Aorta (tissue), 5 donors: ENCODE measurements at regions not wholly inside any gene's neighbourhood (a gene's known extent, or its start where the extent isn't known, plus 50 kb on each side); places are given as distances from the start of the nearest gene placed in this dataset.

Experiments used
- ATAC-seq: fragments of 200-7000 bp; cut with Tn5 transposase; one replicate; pipeline ENCODE4 v1.9.1; 2022; ENCODE audit warnings: moderate library complexity; ENCODE audit not compliant: low FRiP score
- DNase-seq, 2 donors: peaks; one replicate each; pipeline ENCODE4 v3.0.0-alpha.2; 2020
- H3K27ac ChIP-seq, 2 donors: one replicate each; pipeline ENCODE4 v1.5.1; 2013; ENCODE audit warnings: low read length in 2 of 2, mild to moderate bottlenecking in 2 of 2, moderate library complexity in 2 of 2, control low read depth in 1 of 2, inconsistent platforms in 1 of 2, low read depth in 1 of 2
- H3K27me3 ChIP-seq, 2 donors: one replicate each; pipeline ENCODE4 v1.6.1; 2013; ENCODE audit warnings: control low read depth in 1 of 2, low read length in 1 of 2, mild to moderate bottlenecking in 1 of 2, moderate library complexity in 1 of 2; ENCODE audit not compliant: insufficient read depth in 2 of 2, control insufficient read depth in 1 of 2
- H3K36me3 ChIP-seq, 2 donors: one replicate each; pipeline ENCODE4 v1.6.1; 2013; ENCODE audit warnings: control low read depth in 1 of 2, low read length in 1 of 2, mild to moderate bottlenecking in 1 of 2; ENCODE audit not compliant: insufficient read depth in 2 of 2, control insufficient read depth in 1 of 2
- H3K4me1 ChIP-seq, 2 donors: one replicate each; pipeline ENCODE4 v1.6.1; 2013; ENCODE audit warnings: low read length in 2 of 2, control low read depth in 1 of 2, mild to moderate bottlenecking in 1 of 2, moderate library complexity in 1 of 2; ENCODE audit not compliant: insufficient read depth in 2 of 2, control insufficient read depth in 1 of 2
- H3K4me3 ChIP-seq, 2 donors: one replicate each; pipeline ENCODE4 v1.5.1; 2013; ENCODE audit warnings: low read length in 2 of 2, control low read depth in 1 of 2, mild to moderate bottlenecking in 1 of 2
- H3K9me3 ChIP-seq: one replicate; pipeline ENCODE4 v1.6.1; 2013; ENCODE audit warnings: mild to moderate bottlenecking, low read length; ENCODE audit not compliant: control insufficient read depth
- WGBS, 2 donors: extraction: QIAGEN DNeasy Blood & Tissue Kit; methylation state at CpG; one replicate each; pipeline ENCODE4 v1.1.7; 2013; 5-methylcytosine and 5-hydroxymethylcytosine counted together
- intact Hi-C, 2 donors: fragments of 100-400 bp; cut with DNase I; formaldehyde crosslinking; loops; one replicate each; pipeline versions ENCODE4 v1.14.2 to v1.15.0; 2022
- donor health status: healthy with polysubstance abuse.
- donor health status: Bipolar disorder and iron deficiency.
- donor health status: DM: no; HTN: no; CAD: no.
- donor health status: DM: no; HTN: no; CAD: no.
- donor health status: DM: yes; HTN: yes; CAD: no.

DNA sequence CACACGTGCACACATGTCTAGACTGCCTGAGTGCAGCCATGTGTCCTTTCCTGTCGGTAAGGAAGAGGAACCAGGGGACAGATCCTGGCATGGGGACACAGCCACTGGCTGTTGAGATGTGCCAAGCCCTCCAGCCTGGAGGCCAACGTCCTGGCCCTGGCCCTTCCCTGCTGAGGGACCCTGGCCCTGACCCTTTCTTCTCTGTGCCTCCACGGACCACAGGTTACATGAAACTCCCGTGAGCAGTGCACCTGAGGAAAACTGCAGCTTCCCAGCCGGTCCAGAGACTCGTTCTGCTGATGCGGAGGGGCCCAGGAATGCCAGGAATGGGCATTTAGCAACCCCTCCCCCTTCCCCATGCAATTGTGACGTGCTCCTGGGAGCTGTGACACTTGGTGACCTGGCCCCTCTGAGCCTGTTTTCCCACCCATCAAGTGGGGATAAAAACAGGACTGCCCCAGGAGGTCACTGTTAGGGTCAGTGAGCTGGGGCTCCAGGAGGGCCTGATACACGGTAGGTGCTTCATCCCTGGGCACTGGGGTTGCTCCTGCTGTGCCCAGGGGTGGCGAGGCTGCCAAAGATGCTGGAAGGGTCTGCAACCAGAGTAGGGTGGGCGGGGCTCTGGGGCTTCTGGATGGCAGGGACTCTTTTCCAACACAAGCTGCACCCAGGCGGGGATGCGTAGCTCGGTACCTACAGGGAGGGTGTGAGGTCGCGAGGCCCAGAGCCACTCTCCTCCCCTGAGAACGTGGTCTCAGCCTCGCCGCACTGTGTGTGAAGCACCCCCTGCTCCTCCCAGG lies 151.5 kb downstream of the C9orf50 start:
- intact Hi-C loops, result no loop called here
- Histone ChIP-seq H3K36me3 (no peaks in the 10 kb centered on the region), H3K9me3 (no peaks in the 10 kb centered on the region), H3K4me1 (no peaks in the 10 kb centered on the region), H3K4me3 (no peak overlapping the region), H3K27me3 (no peaks in the 10 kb centered on the region), H3K27ac (no peak overlapping the region)
- ATAC-seq (no peak), DNase-seq (no peak)
- 70 to 71% methylated on average over 19 to 20 of the region's 20 CpGs for WGBS, 2 donors

GRCh38 chr9:129467739-129468666 lies 152.9 kb downstream of the C9orf50 start:
- H3K9me3 ChIP-seq, result no peaks in the 10 kb centered on the region
- H3K36me3 ChIP-seq, result no peaks in the 10 kb centered on the region
- no peak overlapping the region for H3K27ac ChIP-seq
- WGBS, 2 donors, result 90 to 92% methylated on average over 19 of the region's 19 CpGs
- H3K4me3 ChIP-seq, result no peak overlapping the region
- ATAC-seq (no peak), DNase-seq (no peak)
- no peaks in the 10 kb centered on the region for H3K4me1 ChIP-seq
- no peaks in the 10 kb centered on the region for H3K27me3 ChIP-seq
- intact Hi-C loops, result no loop called here

GRCh38 chr9:129467004-129467588 lies 153.8 kb downstream of the C9orf50 start:
- no peaks in the 10 kb centered on the region for H3K36me3 ChIP-seq
- no peak for DNase-seq
- H3K27me3 ChIP-seq, result no peaks in the 10 kb centered on the region
- H3K27ac ChIP-seq, result no peak overlapping the region
- 79 to 84% methylated on average over 10 of the region's 10 CpGs for WGBS, 2 donors
- H3K4me1 ChIP-seq, result no peaks in the 10 kb centered on the region
- H3K9me3 ChIP-seq, result no peaks in the 10 kb centered on the region
- ATAC-seq, result no peak
- H3K4me3 ChIP-seq, result no peak overlapping the region
- intact Hi-C loops, result no loop called here

- 66 to 72% methylated on average over 14 of the region's 14 CpGs for WGBS, 2 donors
- Histone ChIP-seq H3K4me1 (no peaks in the 10 kb centered on the region), H3K27me3 (no peaks in the 10 kb centered on the region), H3K4me3 (no peak overlapping the region), H3K36me3 (no peaks in the 10 kb centered on the region), H3K27ac (no peak overlapping the region), H3K9me3 (no peaks in the 10 kb centered on the region)
- intact Hi-C loops, result no loop called here
- DNase-seq (no peak), ATAC-seq (no peak)
Observed at GRCh38 chr9:129465834-129466535, 154.9 kb downstream of the C9orf50 start.

DNA sequence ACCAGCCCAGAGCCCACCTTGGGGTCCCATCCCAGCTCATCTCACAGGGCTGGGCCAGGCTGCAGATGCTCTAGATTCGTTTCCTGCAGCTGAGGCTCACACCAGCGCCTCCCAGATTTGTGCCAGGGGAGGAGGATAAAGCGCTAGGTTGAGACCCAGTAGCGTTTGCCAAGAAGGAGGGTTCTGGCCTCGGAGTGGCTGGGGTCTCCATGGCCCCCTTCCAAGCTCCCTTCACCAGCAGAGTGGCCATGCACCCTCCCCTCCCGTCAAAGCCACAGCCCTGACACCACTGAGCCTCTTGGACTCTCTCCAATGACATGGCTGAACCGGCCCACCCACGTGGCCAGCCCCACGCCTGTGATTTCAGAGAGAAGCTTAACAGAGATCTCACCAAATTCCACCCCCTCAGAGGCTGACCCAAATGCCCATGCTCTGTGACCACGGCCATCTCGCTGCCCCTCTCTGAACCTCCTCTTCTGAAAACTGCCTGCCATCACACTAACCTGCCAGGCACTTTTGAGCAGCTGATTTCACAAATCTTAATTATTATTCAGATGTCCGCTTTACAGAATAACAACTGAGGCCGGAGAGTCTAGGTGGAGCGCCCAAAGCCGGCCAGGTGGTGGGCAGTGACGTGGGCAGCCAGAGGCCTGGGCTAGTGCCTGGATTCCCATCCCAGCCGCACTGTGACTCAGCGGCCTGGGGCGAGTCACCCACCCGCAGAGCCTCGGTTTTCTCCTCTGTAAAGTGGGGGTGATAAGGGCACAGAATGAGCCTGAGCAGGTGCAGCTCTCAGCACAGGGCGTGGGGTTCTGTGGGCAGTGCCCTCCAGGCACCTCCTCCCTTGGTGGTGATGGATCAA lies 155.7 kb downstream of the C9orf50 start:
- Histone ChIP-seq H3K4me1 (no peaks in the 10 kb centered on the region), H3K27ac (no peak overlapping the region), H3K36me3 (no peaks in the 10 kb centered on the region), H3K4me3 (no peak overlapping the region), H3K27me3 (no peaks in the 10 kb centered on the region), H3K9me3 (no peaks in the 10 kb centered on the region)
- ATAC-seq, result no peak
- 48 to 49% methylated on average over 22 of the region's 22 CpGs for WGBS, 2 donors
- DNase-seq, result peak in 1 of 2 donors; percentile 74
- intact Hi-C loops, result no loop called here

DNA sequence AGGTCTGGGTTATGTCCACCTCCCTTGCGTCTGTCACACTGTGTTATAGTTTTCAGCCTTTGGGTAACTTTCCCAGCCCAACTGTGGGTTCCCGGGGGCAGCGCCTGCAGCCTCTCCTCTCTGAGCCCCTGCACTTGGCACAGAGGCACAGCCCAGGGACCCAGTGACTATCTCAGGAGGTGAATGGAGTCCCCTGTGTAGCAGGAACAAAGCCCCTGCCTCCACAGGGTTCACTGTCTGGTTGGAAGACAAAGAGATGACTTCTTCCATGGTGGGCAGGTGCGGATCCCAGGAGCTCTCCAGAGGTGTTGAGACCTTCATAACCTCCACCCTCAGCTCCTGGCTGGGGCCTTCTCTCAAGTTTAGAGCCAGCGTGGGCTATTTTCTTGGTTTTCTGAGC lies 156.9 kb downstream of the C9orf50 start:
- 82 to 94% methylated on average over 5 of the region's 5 CpGs for WGBS, 2 donors
- no peaks in the 10 kb centered on the region for H3K9me3 ChIP-seq
- ATAC-seq (no peak), DNase-seq (no peak)
- H3K4me1 ChIP-seq, result no peaks in the 10 kb centered on the region
- intact Hi-C loops, result no loop called here
- no peak overlapping the region for H3K27ac ChIP-seq
- H3K36me3 ChIP-seq, result no peaks in the 10 kb centered on the region
- H3K4me3 ChIP-seq, result no peak overlapping the region
- H3K27me3 ChIP-seq, result no peaks in the 10 kb centered on the region

- Histone ChIP-seq H3K9me3 (no peaks in the 10 kb centered on the region), H3K36me3 (no peaks in the 10 kb centered on the region), H3K27me3 (no peaks in the 10 kb centered on the region), H3K27ac (no peak overlapping the region), H3K4me1 (no peaks in the 10 kb centered on the region), H3K4me3 (no peak overlapping the region)
- intact Hi-C loops, result no loop called here
- 84 to 90% methylated on average over 9 to 10 of the region's 10 CpGs for WGBS, 2 donors
- DNase-seq (no peak), ATAC-seq (no peak)
Observed at GRCh38 chr9:129463477-129463876, 157.4 kb downstream of the C9orf50 start.

- 94 to 95% methylated on average over 15 of the region's 15 CpGs for WGBS, 2 donors
- peak overlapping the region in 1 of 2 donors; percentile 4 for H3K27ac ChIP-seq
- no peaks in the 10 kb centered on the region for H3K4me1 ChIP-seq
- H3K9me3 ChIP-seq, result no peaks in the 10 kb centered on the region
- H3K4me3 ChIP-seq, result no peak overlapping the region
- no peak for DNase-seq
- ATAC-seq, result no peak
- intact Hi-C loops, result no loop called here
- no peaks in the 10 kb centered on the region for H3K27me3 ChIP-seq
- H3K36me3 ChIP-seq, result no peaks in the 10 kb centered on the region
Observed at GRCh38 chr9:129462360-129462759, 158.5 kb downstream of the C9orf50 start.
